ENCODE measurements at regions not wholly inside any gene's neighbourhood (a gene's known extent, or its start where the extent isn't known, plus 50 kb on each side); places are given as distances from the start of the nearest gene placed in this dataset.
"Not testable (repeated sequence)": the region's sequence is repeated elsewhere in the genome, so short reads cannot be mapped to it uniquely, and the experiment has no call there.

- H3K4me3 ChIP-seq (ENCODE audit: control insufficient read depth, low read depth, low read length), result no peak overlapping the region
- no peak for TF ChIP-seq CTCF (IDR thresholded peaks at IDR 0.05; ENCODE audit: control insufficient read depth, insufficient read depth, low read depth, low read length, missing control alignments)
- no peak for DNase-seq (ENCODE audit: low read depth)
These were observed 179.6 kb downstream of the MCHR2 start for GRCh38 chr6:99814230-99814928.

- TF ChIP-seq CTCF (IDR thresholded peaks at IDR 0.05; ENCODE audit: control insufficient read depth, insufficient read depth, low read depth, low read length, missing control alignments), result no peak
- H3K4me3 ChIP-seq (ENCODE audit: control insufficient read depth, low read depth, low read length), result no peak overlapping the region
- no peak for DNase-seq (ENCODE audit: low read depth)
These were observed 177.2 kb downstream of the MCHR2 start for GRCh38 chr6:99816795-99817194.

DNA sequence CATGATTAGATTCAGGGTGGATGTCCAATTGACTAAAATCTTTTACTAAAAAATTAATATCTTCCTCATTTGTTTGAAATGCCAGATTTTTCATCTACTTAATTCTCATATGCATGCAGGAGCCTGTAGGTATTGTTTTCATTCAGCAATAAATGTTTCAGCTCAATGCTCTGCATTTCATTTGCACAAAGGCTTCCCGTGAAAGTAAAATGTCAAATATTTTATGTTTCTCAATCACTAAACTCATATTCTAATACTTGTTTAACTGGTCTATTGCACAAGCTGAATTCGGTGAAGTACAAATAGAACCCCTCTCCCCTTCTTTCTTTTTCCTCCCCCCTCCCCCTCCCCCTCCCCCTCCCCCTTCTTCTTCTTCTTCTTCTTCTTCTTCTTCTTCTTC is 175.9 kb downstream of the MCHR2 start:
- no peak overlapping the region for H3K4me3 ChIP-seq (ENCODE audit: control insufficient read depth, low read depth, low read length)
- TF ChIP-seq CTCF (IDR thresholded peaks at IDR 0.05; ENCODE audit: control insufficient read depth, insufficient read depth, low read depth, low read length, missing control alignments), result no peak

GRCh38 chr6:99819853-99820252 is 174.2 kb downstream of the MCHR2 start:
- DNase-seq (ENCODE audit: low read depth), result no peak
- no peak for TF ChIP-seq CTCF (IDR thresholded peaks at IDR 0.05; ENCODE audit: control insufficient read depth, insufficient read depth, low read depth, low read length, missing control alignments)
- H3K4me3 ChIP-seq (ENCODE audit: control insufficient read depth, low read depth, low read length), result no peak overlapping the region

More for the DNA sequence above, 175.9 kb downstream of the MCHR2 start:
- no peak for DNase-seq (ENCODE audit: low read depth)

- H3K4me3 ChIP-seq (ENCODE audit: control insufficient read depth, low read depth, low read length), result no peak overlapping the region
- DNase-seq (ENCODE audit: low read depth), result no peak
- no peak for TF ChIP-seq CTCF (IDR thresholded peaks at IDR 0.05; ENCODE audit: control insufficient read depth, insufficient read depth, low read depth, low read length, missing control alignments)
These were observed 172.9 kb downstream of the MCHR2 start for GRCh38 chr6:99821164-99821563.

- DNase-seq (ENCODE audit: low read depth), result peak; percentile 33
- no peak overlapping the region for H3K4me3 ChIP-seq (ENCODE audit: control insufficient read depth, low read depth, low read length)
- peak; percentile 56 for TF ChIP-seq CTCF (IDR thresholded peaks at IDR 0.05; ENCODE audit: control insufficient read depth, insufficient read depth, low read depth, low read length, missing control alignments)
These were observed 171.1 kb downstream of the MCHR2 start for GRCh38 chr6:99822741-99823512.

DNA sequence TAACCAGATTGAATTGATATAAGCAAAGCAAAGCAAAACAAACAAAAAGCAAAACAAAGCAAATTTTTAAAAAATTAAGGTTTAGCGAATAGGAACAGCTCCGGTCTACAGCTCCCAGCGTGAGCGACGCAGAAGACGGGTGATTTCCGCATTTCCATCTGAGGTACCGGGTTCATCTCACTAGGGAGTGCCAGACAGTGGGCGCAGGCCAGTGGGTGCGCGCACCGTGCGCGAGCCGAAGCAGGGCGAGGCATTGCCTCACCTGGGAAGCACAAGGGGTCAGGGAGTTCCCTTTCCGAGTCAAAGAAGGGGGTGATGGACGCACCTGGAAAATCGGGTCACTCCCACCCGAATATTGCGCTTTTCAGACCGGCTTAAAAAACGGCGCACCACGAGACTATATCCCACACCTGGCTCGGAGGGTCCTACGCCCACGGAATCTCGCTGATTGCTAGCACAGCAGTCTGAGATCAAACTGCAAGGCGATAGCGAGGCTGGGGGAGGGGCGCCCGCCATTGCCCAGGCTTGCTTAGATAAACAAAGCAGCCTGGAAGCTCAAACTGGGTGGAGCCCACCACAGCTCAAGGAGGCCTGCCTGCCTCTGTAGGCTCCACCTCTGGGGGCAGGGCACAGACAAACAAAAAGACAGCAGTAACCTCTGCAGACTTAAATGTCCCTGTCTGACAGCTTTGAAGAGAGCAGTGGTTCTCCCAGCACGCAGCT is 170.3 kb downstream of the MCHR2 start:
- DNase-seq (ENCODE audit: low read depth); H3K4me3 ChIP-seq (ENCODE audit: control insufficient read depth, low read depth, low read length): not testable (repeated sequence)
